HepG2 (cell line): ENCODE measurements at regions not wholly inside any gene's neighbourhood (a gene's known extent, or its start where the extent isn't known, plus 50 kb on each side); places are given as distances from the start of the nearest gene placed in this dataset.

Experiments
- ATAC-seq: fragments of 200-7000 bp; cut with Tn5 transposase; 3 replicates; pipeline ENCODE4 v1.9.1; 2020; ENCODE audit warnings: mild to moderate bottlenecking, moderate library complexity
- BruUV-seq: library from RNA; stranded (reverse); fragments of 400-500 nt; replicated peaks from 2 replicates; lab custom pipeline; 2021; lab: Mats Ljungman, UMichigan
- CTCF ChIA-PET: fragments of 300-600 bp; formaldehyde crosslinking; extraction: SDS; loops from one replicate; lab custom pipeline; 2021; ENCODE audit warnings: low total read pairs, inconsistent platforms, low intra/inter-chr PET ratio; lab: Yijun Ruan, JAX
- POLR2A ChIA-PET: fragments of 350-600 bp; sonication (Branson Sonifier 250); formaldehyde crosslinking; loops from one replicate; lab custom pipeline; 2020; ENCODE audit warnings: antibody characterized with exemption, inconsistent platforms; lab: Yijun Ruan, JAX
- DNase-seq: peaks from one replicate; pipeline ENCODE4 v3.0.0-alpha.2; 2015; ENCODE audit warnings: low spot score
- FAIRE-seq: peaks from 3 replicates; lab custom pipeline; 2011; peaks lifted over from hg19 to GRCh38; lab: Jason Lieb, UNC
- H2AFZ ChIP-seq: one replicate; pipeline ENCODE4 v1.6.1; 2011; ENCODE audit warnings: low read length, inconsistent platforms
- H3K27ac ChIP-seq: fragments of 300-600 bp; 3 replicates; pipeline ENCODE4 v1.8.0; 2011; ENCODE audit warnings: mixed run types, mild to moderate bottlenecking, mixed read lengths, low read length, inconsistent platforms; ENCODE audit not compliant: insufficient read depth; ENCODE audit errors: extremely low read length
- H3K27me3 ChIP-seq, 2 experiments: fragments of 200-600 bp in 1 of 2; 2 replicates in 1 of 2; 3 replicates in 1 of 2; pipeline versions ENCODE4 v1.6.0 to v1.8.0; 2011; ENCODE audit warnings: low read length in 2 of 2, mild to moderate bottlenecking in 2 of 2, moderate library complexity in 2 of 2, inconsistent platforms in 1 of 2; ENCODE audit not compliant: insufficient read depth in 2 of 2, control insufficient read depth in 1 of 2
- H3K36me3 ChIP-seq, 2 experiments: fragments of 200-600 bp in 1 of 2; replicated peaks in 1 of 2; 2 replicates in 1 of 2; 3 replicates in 1 of 2; pipeline versions ENCODE4 v1.5.1 to v1.8.0; 2011; ENCODE audit warnings: low read length in 2 of 2, inconsistent platforms in 1 of 2; ENCODE audit not compliant: insufficient read depth in 2 of 2, control insufficient read depth in 1 of 2
- H3K4me1 ChIP-seq: 2 replicates; pipeline ENCODE4 v1.5.1; 2012; ENCODE audit warnings: low read length, inconsistent platforms; ENCODE audit not compliant: insufficient read depth
- H3K4me2 ChIP-seq: 2 replicates; pipeline ENCODE4 v1.6.0; 2011; ENCODE audit warnings: low read depth, low read length, inconsistent platforms
- H3K4me3 ChIP-seq, 3 experiments: fragments of 200-600 bp in 1 of 3; sonication (generic), shearing (Covaris generic) in 1 of 3; replicated peaks in 1 of 3; 2 replicates each; pipeline ENCODE4 v1.5.1; 2011 to 2016; ENCODE audit warnings: low read length in 3 of 3, inconsistent platforms in 2 of 3, low read depth in 2 of 3, mild to moderate bottlenecking in 2 of 3, control low read depth in 1 of 3, mixed read lengths in 1 of 3; ENCODE audit not compliant: insufficient read depth in 1 of 3
- H3K79me2 ChIP-seq: one replicate; pipeline ENCODE4 v1.6.1; 2011; ENCODE audit warnings: low read length, inconsistent platforms; ENCODE audit not compliant: insufficient read depth
- H3K9ac ChIP-seq: 2 replicates; pipeline ENCODE4 v1.6.0; 2011; ENCODE audit warnings: mild to moderate bottlenecking, low read depth, low read length, inconsistent platforms; ENCODE audit not compliant: insufficient read depth
- H3K9me3 ChIP-seq: 2 replicates; pipeline ENCODE4 v1.5.1; 2012; ENCODE audit warnings: mild to moderate bottlenecking, low read length
- H4K20me1 ChIP-seq: 2 replicates; pipeline ENCODE4 v1.6.0; 2011; ENCODE audit warnings: inconsistent platforms, mild to moderate bottlenecking, low read length, moderate library complexity; ENCODE audit not compliant: insufficient read depth
- AKAP8 ChIP-seq: sonication (generic); formaldehyde crosslinking; IDR thresholded peaks from 2 replicates; pipeline ENCODE4 v1.5.1; 2020; ENCODE audit warnings: mild to moderate bottlenecking, missing genetic modification reagents
- ARNT ChIP-seq: fragments of 450-650 bp; IDR thresholded peaks from 2 replicates; pipeline ENCODE4 v1.6.1; 2017
- ATF7 ChIP-seq, 2 experiments: fragments of 450-650 bp in 1 of 2; sonication (generic) in 1 of 2; formaldehyde crosslinking in 1 of 2; IDR thresholded peaks; 2 replicates each; pipeline versions ENCODE4 v1.4.0 to v1.6.1; 2016 to 2020; ENCODE audit warnings: antibody characterized with exemption in 1 of 2, mild to moderate bottlenecking in 1 of 2, missing genetic modification reagents in 1 of 2
- ATM ChIP-seq: fragments of 450-650 bp; IDR thresholded peaks from 2 replicates; pipeline ENCODE4 v1.7.1; 2017; ENCODE audit warnings: mild to moderate bottlenecking, borderline replicate concordance
- CHD2 ChIP-seq: IDR thresholded peaks from 2 replicates; pipeline ENCODE4 v1.6.1; 2011; ENCODE audit warnings: low read depth, low read length, improper control_type of control experiment
- CREB1 ChIP-seq, 2 experiments: fragments of 450-650 bp in 1 of 2; IDR thresholded peaks; 2 replicates each; pipeline ENCODE4 v1.6.1; 2016 to 2017; ENCODE audit warnings: control low read depth in 1 of 2, mild to moderate bottlenecking in 1 of 2, missing compliant biosample characterization in 1 of 2, missing genetic modification characterization in 1 of 2
- DNMT1 ChIP-seq: sonication (generic); formaldehyde crosslinking; IDR thresholded peaks from 2 replicates; pipeline ENCODE4 v1.5.1; 2020; ENCODE audit warnings: mild to moderate bottlenecking, missing genetic modification reagents
- NFE2L2 ChIP-seq: fragments of 150-350 bp; IDR thresholded peaks from 2 replicates; pipeline ENCODE4 v1.6.1; 2014; ENCODE audit warnings: low read length
- PPARG ChIP-seq: conservative IDR thresholded peaks from 2 replicates; pipeline ENCODE4 v1.6.1; 2016; ENCODE audit warnings: missing biosample characterization, missing genetic modification reagents
- SALL2 ChIP-seq: sonication (generic); formaldehyde crosslinking; IDR thresholded peaks from 2 replicates; pipeline ENCODE4 v1.8.1; 2023; ENCODE audit warnings: mild to moderate bottlenecking, missing genetic modification reagents, inconsistent platforms
- TAF1 ChIP-seq: sonication (generic); formaldehyde crosslinking; IDR thresholded peaks from 2 replicates; pipeline ENCODE4 v1.4.0; 2020; ENCODE audit warnings: missing genetic modification reagents
- TOE1 ChIP-seq: sonication (generic); formaldehyde crosslinking; IDR thresholded peaks from 2 replicates; pipeline ENCODE4 v1.4.0; 2020; ENCODE audit warnings: mild to moderate bottlenecking, missing genetic modification reagents
- ZFY ChIP-seq: sonication (generic); formaldehyde crosslinking; IDR thresholded peaks from 2 replicates; pipeline ENCODE4 v1.4.0; 2020; ENCODE audit warnings: missing genetic modification reagents
- ZNF3 ChIP-seq: IDR thresholded peaks from 2 replicates; pipeline ENCODE4 v1.7.0; 2017; ENCODE audit warnings: inconsistent platforms
- ZNF331 ChIP-seq: sonication (generic); formaldehyde crosslinking; IDR thresholded peaks from 2 replicates; pipeline ENCODE4 v1.4.0; 2020; ENCODE audit warnings: missing genetic modification reagents
- ZNF816 ChIP-seq: sonication (generic); formaldehyde crosslinking; IDR thresholded peaks from 2 replicates; pipeline ENCODE4 v1.8.0; 2022; ENCODE audit warnings: missing genetic modification reagents, mild to moderate bottlenecking, borderline replicate concordance
- WGBS: methylation state at CpG from one replicate; pipeline ENCODE4 v1.1.6; 2017; ENCODE audit warnings: low lambda C conversion rate; 5-methylcytosine and 5-hydroxymethylcytosine counted together
- in situ Hi-C: cut with HindIII; loops from 2 replicates; pipeline ENCODE4 v1.10.0; 2017; ENCODE audit warnings: low pct_unique_long_range_greater_than_20kb; ENCODE audit not compliant: extremely low pct_ligation_motif_present
- intact Hi-C: fragments of 100-400 bp; cut with micrococcal nuclease; formaldehyde crosslinking; loops from one replicate; pipeline ENCODE4 v1.10.0; 2022; ENCODE audit not compliant: unreplicated experiment
- TF ChIP-seq, protein P1 (sequence below), 2 experiments: sonication (generic) in 1 of 2; formaldehyde crosslinking in 1 of 2; IDR thresholded peaks; 2 replicates each; pipeline versions ENCODE4 v1.5.1 to v1.6.1; 2011 to 2020; ENCODE audit warnings: borderline replicate concordance in 1 of 2, low read depth in 1 of 2, low read length in 1 of 2, mild to moderate bottlenecking in 1 of 2, missing genetic modification reagents in 1 of 2, moderate library complexity in 1 of 2
- TF ChIP-seq, protein P2 (sequence below): sonication (generic); formaldehyde crosslinking; IDR thresholded peaks from 2 replicates; pipeline ENCODE4 v1.5.0; 2020; ENCODE audit warnings: mild to moderate bottlenecking, missing genetic modification reagents

DNA sequence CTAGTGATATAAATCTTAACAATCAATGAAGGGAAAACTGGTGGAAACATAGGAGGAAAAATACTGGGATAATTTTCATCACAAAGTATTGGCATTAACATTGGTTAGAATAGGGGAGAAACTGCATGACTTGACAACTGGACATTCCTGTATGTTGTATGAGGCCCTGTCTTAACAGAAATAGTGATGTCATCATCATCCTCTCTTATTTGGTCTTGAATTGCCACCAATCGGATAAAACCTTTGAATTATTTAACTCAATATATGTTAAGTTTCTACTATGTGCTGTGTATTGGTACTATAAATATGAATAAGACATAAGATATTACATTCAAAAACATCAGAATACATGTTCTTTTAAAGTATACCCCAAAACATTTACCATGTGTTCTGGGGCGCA is 130.1 kb upstream of the CCDC54 start:
- POLR2A ChIA-PET = no interaction called here

DNA sequence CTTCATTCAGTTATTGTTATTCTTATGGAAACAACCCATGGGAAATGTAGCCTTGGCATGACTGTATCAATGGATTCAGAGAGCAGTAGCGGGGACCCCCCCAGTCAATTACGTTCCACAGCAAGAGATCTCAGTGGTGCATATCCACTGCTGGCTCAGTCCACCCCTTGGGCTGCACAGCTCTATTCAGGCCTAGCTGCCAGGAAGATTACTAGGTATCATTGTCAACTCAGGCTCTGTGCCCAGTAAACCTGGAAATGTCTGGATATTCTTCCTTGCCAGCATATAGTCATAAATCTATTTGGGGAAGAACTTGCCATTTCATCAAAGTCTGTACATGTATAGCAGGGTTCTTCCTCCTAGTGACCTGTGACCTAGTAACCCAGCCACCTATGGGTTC is 128.1 kb upstream of the CCDC54 start:
- ATAC-seq = no peak
- Histone ChIP-seq H3K4me2 (no peak overlapping the region), H3K27me3 (peaks cover 0 to 4% of the 10 kb centered on the region in 2 experiments; a peak in 2 of 5 replicates), H3K4me1 (no peaks in the 10 kb centered on the region), H3K36me3 (no peaks in the 10 kb centered on the region), H4K20me1 (no peaks in the 10 kb centered on the region), H3K9me3 (no peaks in the 10 kb centered on the region), H2AFZ (no peak overlapping the region), H3K9ac (no peak overlapping the region), H3K79me2 (no peaks in the 10 kb centered on the region), H3K27ac (no peak overlapping the region), H3K4me3 (no peak overlapping the region)
- WGBS = 0% methylated on average over 1 of the region's 2 CpGs
- ChIA-PET POLR2A (no interaction called here), CTCF (no interaction called here)
- DNase-seq = no peak
- BruUV-seq = no TSS peak
- FAIRE-seq = no peak
- in situ Hi-C loops = loop anchor here (25.0 kb wide), 2 partner anchors 288 to 588 kb away; no protein-coding TSS in a partner anchor
- intact Hi-C loops = no loop called here
- TF ChIP-seq ZNF331 (CRISPR knock-in tag) (no peak), PPARG (no peak), TOE1 (no peak), CHD2 (no peak), ZNF3 (CRISPR knock-in tag) (no peak), NFE2L2 (no peak), SALL2 (CRISPR knock-in tag) (no peak), ZFY (CRISPR knock-in tag) (no peak), ARNT (no peak), AKAP8 (no peak), TAF1 (CRISPR knock-in tag) (no peak), ZNF816 (CRISPR knock-in tag) (no peak), DNMT1 (CRISPR knock-in tag) (no peak)
- TF ChIP-seq, protein P1, sequence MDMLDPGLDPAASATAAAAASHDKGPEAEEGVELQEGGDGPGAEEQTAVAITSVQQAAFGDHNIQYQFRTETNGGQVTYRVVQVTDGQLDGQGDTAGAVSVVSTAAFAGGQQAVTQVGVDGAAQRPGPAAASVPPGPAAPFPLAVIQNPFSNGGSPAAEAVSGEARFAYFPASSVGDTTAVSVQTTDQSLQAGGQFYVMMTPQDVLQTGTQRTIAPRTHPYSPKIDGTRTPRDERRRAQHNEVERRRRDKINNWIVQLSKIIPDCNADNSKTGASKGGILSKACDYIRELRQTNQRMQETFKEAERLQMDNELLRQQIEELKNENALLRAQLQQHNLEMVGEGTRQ (IDR thresholded peaks at IDR 0.05; ENCODE audit: low read depth, low read length) = no peak
- TF ChIP-seq, protein P1 (CRISPR knock-in tag; IDR thresholded peaks at IDR 0.05; ENCODE audit: borderline replicate concordance) = no peak
- TF ChIP-seq, protein P2, sequence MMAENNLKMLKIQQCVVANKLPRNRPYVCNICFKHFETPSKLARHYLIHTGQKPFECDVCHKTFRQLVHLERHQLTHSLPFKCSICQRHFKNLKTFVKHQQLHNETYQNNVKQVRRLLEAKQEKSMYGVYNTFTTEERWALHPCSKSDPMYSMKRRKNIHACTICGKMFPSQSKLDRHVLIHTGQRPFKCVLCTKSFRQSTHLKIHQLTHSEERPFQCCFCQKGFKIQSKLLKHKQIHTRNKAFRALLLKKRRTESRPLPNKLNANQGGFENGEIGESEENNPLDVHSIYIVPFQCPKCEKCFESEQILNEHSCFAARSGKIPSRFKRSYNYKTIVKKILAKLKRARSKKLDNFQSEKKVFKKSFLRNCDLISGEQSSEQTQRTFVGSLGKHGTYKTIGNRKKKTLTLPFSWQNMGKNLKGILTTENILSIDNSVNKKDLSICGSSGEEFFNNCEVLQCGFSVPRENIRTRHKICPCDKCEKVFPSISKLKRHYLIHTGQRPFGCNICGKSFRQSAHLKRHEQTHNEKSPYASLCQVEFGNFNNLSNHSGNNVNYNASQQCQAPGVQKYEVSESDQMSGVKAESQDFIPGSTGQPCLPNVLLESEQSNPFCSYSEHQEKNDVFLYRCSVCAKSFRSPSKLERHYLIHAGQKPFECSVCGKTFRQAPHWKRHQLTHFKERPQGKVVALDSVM = no peak

More for the DNA sequence above, 130.1 kb upstream of the CCDC54 start:
- no peak overlapping the region for H3K9ac ChIP-seq
- no peak overlapping the region for H3K27ac ChIP-seq
- peaks cover 0 to 4% of the 10 kb centered on the region in 2 experiments; a peak in 2 of 5 replicates for H3K27me3 ChIP-seq
- no peaks in the 10 kb centered on the region for H4K20me1 ChIP-seq
- ATAC-seq (no peak), FAIRE-seq (no peak), DNase-seq (no peak)
- H3K4me1 ChIP-seq = no peaks in the 10 kb centered on the region
- H3K36me3 ChIP-seq = no peaks in the 10 kb centered on the region
- no peak overlapping the region for H3K4me2 ChIP-seq
- BruUV-seq = no TSS peak
- H2AFZ ChIP-seq = no peak overlapping the region
- H3K9me3 ChIP-seq = no peaks in the 10 kb centered on the region
- intact Hi-C loops = no loop called here
- H3K79me2 ChIP-seq = no peaks in the 10 kb centered on the region
- 68% methylated on average over 2 of the region's 2 CpGs for WGBS
- H3K4me3 ChIP-seq = no peak overlapping the region
- CTCF ChIA-PET = no interaction called here
- peak; percentile 51 for TF ChIP-seq CREB1 (IDR thresholded peaks at IDR 0.05)
- no peak for TF ChIP-seq CREB1 (CRISPR knock-in tag; IDR thresholded peaks at IDR 0.05)
- TF ChIP-seq ATF7 (IDR thresholded peaks at IDR 0.05) = peak; percentile 82
- no peak for TF ChIP-seq ATF7 (CRISPR knock-in tag; IDR thresholded peaks at IDR 0.05)
- TF ChIP-seq AKAP8 = no peak
- TF ChIP-seq ATM = no peak
- in situ Hi-C loops = loop anchor here (25.0 kb wide), 2 partner anchors 290 to 590 kb away; no protein-coding TSS in a partner anchor
